NT2/D1 (cell line): ENCODE measurements at regions not wholly inside any gene's neighbourhood (a gene's known extent, or its start where the extent isn't known, plus 50 kb on each side); places are given as distances from the start of the nearest gene placed in this dataset.

Source experiments
- SUZ12 ChIP-seq: IDR thresholded peaks from 2 replicates; pipeline ENCODE4 v1.6.1; 2011; ENCODE audit not compliant: insufficient read length, insufficient read depth; ENCODE audit errors: extremely low read depth
- YY1 ChIP-seq: IDR thresholded peaks from 2 replicates; pipeline ENCODE4 v1.6.1; 2011; ENCODE audit not compliant: insufficient read length, insufficient read depth

GRCh38 chr2:217297096-217297495 is 437.2 kb upstream of the TNP1 start:
- no peak for TF ChIP-seq SUZ12
- no peak for TF ChIP-seq YY1
